C4-2B (cell line): ENCODE measurements at regions not wholly inside any gene's neighbourhood (a gene's known extent, or its start where the extent isn't known, plus 50 kb on each side); places are given as distances from the start of the nearest gene placed in this dataset.

ENCODE experiments used
- ZFX ChIP-seq: fragments of 450-650 bp; IDR thresholded peaks from 2 replicates; pipeline ENCODE4 v1.6.1; 2017
- TF ChIP-seq, protein P1 (sequence below): fragments of 450-650 bp; conservative IDR thresholded peaks from 2 replicates; pipeline ENCODE4 v1.5.1; 2017; ENCODE audit warnings: mild to moderate bottlenecking

GRCh38 chr7:124679586-124680225 is 85.9 kb downstream of the GPR37 start:
- TF ChIP-seq, protein P1, sequence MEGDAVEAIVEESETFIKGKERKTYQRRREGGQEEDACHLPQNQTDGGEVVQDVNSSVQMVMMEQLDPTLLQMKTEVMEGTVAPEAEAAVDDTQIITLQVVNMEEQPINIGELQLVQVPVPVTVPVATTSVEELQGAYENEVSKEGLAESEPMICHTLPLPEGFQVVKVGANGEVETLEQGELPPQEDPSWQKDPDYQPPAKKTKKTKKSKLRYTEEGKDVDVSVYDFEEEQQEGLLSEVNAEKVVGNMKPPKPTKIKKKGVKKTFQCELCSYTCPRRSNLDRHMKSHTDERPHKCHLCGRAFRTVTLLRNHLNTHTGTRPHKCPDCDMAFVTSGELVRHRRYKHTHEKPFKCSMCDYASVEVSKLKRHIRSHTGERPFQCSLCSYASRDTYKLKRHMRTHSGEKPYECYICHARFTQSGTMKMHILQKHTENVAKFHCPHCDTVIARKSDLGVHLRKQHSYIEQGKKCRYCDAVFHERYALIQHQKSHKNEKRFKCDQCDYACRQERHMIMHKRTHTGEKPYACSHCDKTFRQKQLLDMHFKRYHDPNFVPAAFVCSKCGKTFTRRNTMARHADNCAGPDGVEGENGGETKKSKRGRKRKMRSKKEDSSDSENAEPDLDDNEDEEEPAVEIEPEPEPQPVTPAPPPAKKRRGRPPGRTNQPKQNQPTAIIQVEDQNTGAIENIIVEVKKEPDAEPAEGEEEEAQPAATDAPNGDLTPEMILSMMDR = no peak
- no peak for TF ChIP-seq ZFX
